Mesenchymal stem cell (in vitro differentiated cells and primary cell): ENCODE measurements at regions not wholly inside any gene's neighbourhood (a gene's known extent, or its start where the extent isn't known, plus 50 kb on each side); places are given as distances from the start of the nearest gene placed in this dataset.

ENCODE experiments used
- DNase-seq: peaks from one replicate; pipeline ENCODE4 v3.0.0-alpha.2; 2013
- H2AFZ ChIP-seq: one replicate; pipeline ENCODE4 v1.6.1; 2013; ENCODE audit warnings: low read depth, mild to moderate bottlenecking, control low read depth, inconsistent platforms, low read length, moderate library complexity
- H2AK5ac ChIP-seq: 2 replicates; pipeline ENCODE4 v1.6.1; 2013; ENCODE audit warnings: low read length, moderate library complexity, mild to moderate bottlenecking, inconsistent platforms; ENCODE audit not compliant: severe bottlenecking
- H2BK120ac ChIP-seq: one replicate; pipeline ENCODE4 v1.6.1; 2013; ENCODE audit warnings: low read depth, mild to moderate bottlenecking, inconsistent platforms, low read length, moderate library complexity
- H2BK12ac ChIP-seq, 2 experiments: one replicate each; pipeline ENCODE4 v1.6.1; 2013; ENCODE audit warnings: inconsistent platforms in 2 of 2, low read length in 2 of 2, mild to moderate bottlenecking in 2 of 2, moderate library complexity in 2 of 2, control low read depth in 1 of 2
- H2BK15ac ChIP-seq: one replicate; pipeline ENCODE4 v1.6.1; 2013; ENCODE audit warnings: mild to moderate bottlenecking, low read depth, inconsistent platforms; ENCODE audit not compliant: poor library complexity, severe bottlenecking
- H2BK5ac ChIP-seq: 2 replicates; pipeline ENCODE4 v1.6.1; 2013; ENCODE audit warnings: low read depth, mild to moderate bottlenecking, low read length, control low read depth, inconsistent platforms; ENCODE audit not compliant: poor library complexity, severe bottlenecking
- H3K14ac ChIP-seq, 2 experiments: one replicate each; pipeline ENCODE4 v1.6.1; 2013; ENCODE audit warnings: inconsistent platforms in 2 of 2, low read length in 2 of 2, control low read depth in 1 of 2, mild to moderate bottlenecking in 1 of 2, moderate library complexity in 1 of 2
- H3K18ac ChIP-seq, 2 experiments: one replicate each; pipeline ENCODE4 v1.6.1; 2013; ENCODE audit warnings: inconsistent platforms in 2 of 2, low read length in 2 of 2, control low read depth in 1 of 2, low read depth in 1 of 2, mild to moderate bottlenecking in 1 of 2
- H3K23ac ChIP-seq, 2 experiments: one replicate each; pipeline ENCODE4 v1.6.1; 2013; ENCODE audit warnings: inconsistent platforms in 2 of 2, low read length in 2 of 2, mild to moderate bottlenecking in 2 of 2, moderate library complexity in 2 of 2, control low read depth in 1 of 2
- H3K27ac ChIP-seq: 2 replicates; pipeline ENCODE4 v1.5.1; 2013; ENCODE audit warnings: mild to moderate bottlenecking, moderate library complexity, low read length, control low read depth, inconsistent platforms; ENCODE audit not compliant: poor library complexity, severe bottlenecking
- H3K27me3 ChIP-seq, 2 experiments: 2 replicates each; pipeline versions ENCODE4 v1.6.1 to v1.7.0; 2013; ENCODE audit warnings: low read length in 2 of 2, mild to moderate bottlenecking in 2 of 2, moderate library complexity in 2 of 2, control low read depth in 1 of 2, inconsistent platforms in 1 of 2; ENCODE audit not compliant: control insufficient read depth in 1 of 2, insufficient read depth in 1 of 2
- H3K36me3 ChIP-seq, 2 experiments: 2 replicates each; pipeline versions ENCODE4 v1.6.1 to v1.7.0; 2013; ENCODE audit warnings: low read length in 2 of 2, control low read depth in 1 of 2, inconsistent platforms in 1 of 2, low read depth in 1 of 2, mild to moderate bottlenecking in 1 of 2; ENCODE audit not compliant: insufficient read depth in 2 of 2, control insufficient read depth in 1 of 2
- H3K4ac ChIP-seq, 2 experiments: one replicate each; pipeline ENCODE4 v1.6.1; 2013; ENCODE audit warnings: inconsistent platforms in 2 of 2, low read length in 2 of 2, mild to moderate bottlenecking in 2 of 2, moderate library complexity in 2 of 2, control low read depth in 1 of 2, low read depth in 1 of 2
- H3K4me1 ChIP-seq: 2 replicates; pipeline ENCODE4 v1.6.1; 2013; ENCODE audit warnings: low read depth, low read length, control low read depth; ENCODE audit not compliant: control insufficient read depth, insufficient read depth
- H3K4me2 ChIP-seq: 2 replicates; pipeline ENCODE4 v1.6.1; 2013; ENCODE audit warnings: low read length, mild to moderate bottlenecking, inconsistent platforms; ENCODE audit not compliant: poor library complexity, severe bottlenecking
- H3K4me3 ChIP-seq, 2 experiments: 2 replicates each; pipeline versions ENCODE4 v1.5.1 to v1.7.0; 2013; ENCODE audit warnings: low read length in 2 of 2, mild to moderate bottlenecking in 2 of 2, control low read depth in 1 of 2, low read depth in 1 of 2; ENCODE audit not compliant: insufficient read depth in 1 of 2
- H3K79me1 ChIP-seq: replicated peaks from 2 replicates; pipeline ENCODE4 v1.6.1; 2013; ENCODE audit warnings: mild to moderate bottlenecking, control low read depth, low read length, inconsistent platforms; ENCODE audit not compliant: poor library complexity, severe bottlenecking
- H3K9ac ChIP-seq: 2 replicates; pipeline ENCODE4 v1.7.0; 2013; ENCODE audit warnings: mild to moderate bottlenecking, low read length, moderate library complexity
- H3K9me3 ChIP-seq: 2 replicates; pipeline ENCODE4 v1.7.0; 2013; ENCODE audit warnings: mild to moderate bottlenecking, low read length; ENCODE audit not compliant: control insufficient read depth
- H4K8ac ChIP-seq: one replicate; pipeline ENCODE4 v1.6.1; 2013; ENCODE audit warnings: inconsistent platforms, mild to moderate bottlenecking, low read length, moderate library complexity
- H4K91ac ChIP-seq: one replicate; pipeline ENCODE4 v1.6.1; 2013; ENCODE audit warnings: mild to moderate bottlenecking, low read length, inconsistent platforms
- WGBS: methylation state at CpG from one replicate; pipeline ENCODE4 v1.1.7; 2013; ENCODE audit warnings: mixed read lengths; 5-methylcytosine and 5-hydroxymethylcytosine counted together

DNA sequence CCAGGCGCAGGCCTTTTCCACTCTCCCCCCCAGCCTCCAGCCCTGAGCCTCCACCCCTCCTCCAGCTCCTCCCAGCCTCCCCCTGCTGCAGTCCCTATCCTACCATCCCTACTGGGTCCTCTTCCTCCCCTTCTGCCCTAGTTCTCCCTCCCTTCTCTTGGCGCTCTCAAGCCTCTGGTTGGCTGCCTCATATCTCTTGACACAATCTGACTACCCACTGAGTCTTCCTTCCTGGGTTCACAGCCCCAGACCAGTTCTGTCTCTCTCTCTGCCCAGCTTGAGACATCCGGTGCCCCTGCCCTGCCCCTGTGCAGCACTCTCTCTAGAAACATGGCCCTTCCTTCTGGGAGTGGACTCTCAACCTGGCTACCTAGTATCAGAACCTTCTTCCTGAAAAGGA lies 76.2 kb downstream of the TSPAN17 start:
- Histone ChIP-seq H3K4me3 (no peak overlapping the region), H2BK15ac (no peak overlapping the region), H3K27me3 (peaks cover 66 to 94% of the 10 kb centered on the region in 2 experiments), H3K4me2 (no peak overlapping the region), H2BK120ac (no peak overlapping the region), H3K14ac (no peak overlapping the region), H3K9me3 (no peaks in the 10 kb centered on the region), H4K8ac (no peak overlapping the region), H2AFZ (no peak overlapping the region), H2BK12ac (no peak overlapping the region), H3K36me3 (no peaks in the 10 kb centered on the region), H3K4me1 (no peaks in the 10 kb centered on the region), H3K79me1 (no peaks in the 10 kb centered on the region), H3K18ac (no peak overlapping the region), H3K27ac (no peak overlapping the region), H2BK5ac (no peak overlapping the region), H3K23ac (no peak overlapping the region), H3K4ac (no peak overlapping the region), H3K9ac (no peak overlapping the region), H4K91ac (no peak overlapping the region), H2AK5ac (no peak overlapping the region)
- WGBS: 43% methylated on average over 3 of the region's 3 CpGs
- no peak for DNase-seq

- no peak overlapping the region for H4K91ac ChIP-seq
- no peak overlapping the region for H2BK12ac ChIP-seq
- no peak overlapping the region for H4K8ac ChIP-seq
- no peaks in the 10 kb centered on the region for H3K79me1 ChIP-seq
- no peak overlapping the region for H3K9ac ChIP-seq
- 66% methylated on average over 6 of the region's 8 CpGs for WGBS
- no peak overlapping the region for H3K4ac ChIP-seq
- H2BK120ac ChIP-seq: no peak overlapping the region
- no peak for DNase-seq
- H3K36me3 ChIP-seq: no peaks in the 10 kb centered on the region
- H2AFZ ChIP-seq: no peak overlapping the region
- H2BK5ac ChIP-seq: no peak overlapping the region
- H3K4me2 ChIP-seq: no peak overlapping the region
- peaks cover 70 to 94% of the 10 kb centered on the region in 2 experiments for H3K27me3 ChIP-seq
- no peaks in the 10 kb centered on the region for H3K4me1 ChIP-seq
- H2AK5ac ChIP-seq: no peak overlapping the region
- no peaks in the 10 kb centered on the region for H3K9me3 ChIP-seq
- H3K14ac ChIP-seq: no peak overlapping the region
- no peak overlapping the region for H3K4me3 ChIP-seq
- no peak overlapping the region for H3K23ac ChIP-seq
- H3K18ac ChIP-seq: no peak overlapping the region
- H3K27ac ChIP-seq: no peak overlapping the region
- no peak overlapping the region for H2BK15ac ChIP-seq
Observed at GRCh38 chr5:176724472-176724871, 77.2 kb downstream of the TSPAN17 start.

DNA sequence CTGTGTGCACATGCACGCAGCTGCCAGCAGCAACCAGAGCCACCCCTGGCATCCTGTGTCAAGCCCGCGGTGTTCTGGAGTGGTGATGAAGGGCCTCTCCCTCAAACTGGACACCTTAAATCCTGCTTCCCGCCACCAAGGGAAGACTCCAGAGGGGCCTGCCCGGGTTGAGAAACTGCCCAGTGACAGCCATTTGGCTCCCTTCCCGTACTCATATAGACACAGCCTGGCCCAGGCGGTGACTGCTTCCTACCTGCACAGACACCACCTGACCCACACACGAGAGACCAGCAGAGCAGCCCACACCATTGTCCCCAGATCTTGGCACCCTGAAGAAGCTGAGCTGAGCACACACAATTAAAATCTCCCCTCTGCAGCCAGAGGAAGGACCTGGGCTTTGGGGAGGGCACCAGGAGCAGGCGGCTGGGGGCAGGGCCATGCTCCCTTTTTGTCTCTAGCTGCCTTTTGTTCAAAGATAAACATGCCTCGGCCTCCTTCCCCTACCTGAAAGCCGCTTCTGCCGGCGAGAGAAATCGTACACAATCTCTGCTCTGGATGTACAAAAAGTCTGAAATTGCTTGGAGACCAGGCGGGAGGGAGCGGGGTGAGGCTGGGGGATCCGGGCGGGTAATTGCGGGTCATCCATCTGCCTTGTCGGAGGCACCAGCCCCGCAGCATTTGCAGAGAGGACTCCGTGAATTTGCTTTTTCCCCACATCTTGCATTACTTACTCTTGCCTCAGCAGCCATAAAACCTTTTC lies 78.4 kb downstream of the TSPAN17 start:
- Histone ChIP-seq H4K91ac (no peak overlapping the region), H3K36me3 (no peaks in the 10 kb centered on the region), H3K4ac (no peak overlapping the region), H3K4me2 (no peak overlapping the region), H3K14ac (no peak overlapping the region), H2BK15ac (no peak overlapping the region), H2BK12ac (no peak overlapping the region), H3K23ac (peak overlapping the region in 1 of 2 experiments; percentile 25), H3K18ac (no peak overlapping the region), H3K4me1 (no peaks in the 10 kb centered on the region), H3K27me3 (peaks cover 80 to 95% of the 10 kb centered on the region in 2 experiments), H3K9me3 (peaks cover 3% of the 10 kb centered on the region), H2BK120ac (no peak overlapping the region), H3K9ac (no peak overlapping the region), H3K4me3 (no peak overlapping the region), H4K8ac (no peak overlapping the region), H2AFZ (no peak overlapping the region), H2AK5ac (no peak overlapping the region), H2BK5ac (no peak overlapping the region), H3K27ac (no peak overlapping the region), H3K79me1 (no peaks in the 10 kb centered on the region)
- 47% methylated on average over 22 of the region's 22 CpGs for WGBS
- no peak for DNase-seq

DNA sequence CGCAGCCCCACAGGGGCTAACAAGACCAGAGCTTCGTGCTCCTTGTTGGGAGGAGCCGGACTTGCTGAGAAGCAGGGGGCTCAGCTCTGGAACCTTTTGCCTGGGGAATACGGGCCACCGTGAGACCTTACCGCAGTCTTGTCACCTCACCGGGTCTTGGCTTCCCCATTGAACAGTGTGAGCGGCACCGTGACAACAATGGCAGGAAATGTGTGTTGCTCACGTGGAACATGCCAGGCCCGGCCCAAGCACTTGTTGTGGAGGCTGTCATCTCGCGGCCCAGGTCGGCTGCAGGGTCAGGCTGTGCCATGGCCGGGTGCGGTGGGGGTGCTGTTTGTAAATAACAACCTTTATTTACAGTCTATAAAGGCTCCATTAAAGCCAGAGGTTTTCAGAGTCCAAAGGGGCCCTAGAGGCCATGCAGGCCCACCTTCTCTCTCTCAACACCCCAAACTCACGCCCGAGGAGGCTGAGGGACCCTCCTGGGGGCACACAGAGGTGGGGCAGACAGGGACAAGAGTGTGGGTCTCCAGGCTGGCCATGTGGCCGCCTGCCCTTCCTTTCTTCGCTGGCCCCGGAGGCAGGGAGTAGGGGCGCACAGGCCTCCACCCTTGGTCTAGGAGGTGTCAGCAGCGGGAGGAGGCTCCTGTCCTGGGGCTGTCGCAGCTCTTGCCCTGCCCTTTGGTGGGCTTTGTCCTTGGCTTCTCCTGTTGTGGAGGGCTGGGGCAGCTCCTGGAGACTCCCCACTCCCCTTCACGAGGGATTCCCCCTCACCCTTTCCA lies 79.7 kb downstream of the TSPAN17 start:
- H2BK120ac ChIP-seq: no peak overlapping the region
- DNase-seq: no peak
- H3K4ac ChIP-seq: no peak overlapping the region
- H3K27me3 ChIP-seq: peaks cover 89 to 96% of the 10 kb centered on the region in 2 experiments
- H3K9ac ChIP-seq: no peak overlapping the region
- no peak overlapping the region for H3K4me2 ChIP-seq
- H2AK5ac ChIP-seq: no peak overlapping the region
- WGBS: 84% methylated on average over 25 of the region's 25 CpGs
- H2BK15ac ChIP-seq: no peak overlapping the region
- no peak overlapping the region for H2BK5ac ChIP-seq
- H3K9me3 ChIP-seq: peaks cover 8% of the 10 kb centered on the region
- no peak overlapping the region for H2BK12ac ChIP-seq
- H2AFZ ChIP-seq: no peak overlapping the region
- H3K18ac ChIP-seq: no peak overlapping the region
- no peak overlapping the region for H4K91ac ChIP-seq
- no peaks in the 10 kb centered on the region for H3K36me3 ChIP-seq
- H4K8ac ChIP-seq: no peak overlapping the region
- H3K4me3 ChIP-seq: no peak overlapping the region
- no peaks in the 10 kb centered on the region for H3K79me1 ChIP-seq
- H3K14ac ChIP-seq: no peak overlapping the region
- H3K27ac ChIP-seq: no peak overlapping the region
- no peaks in the 10 kb centered on the region for H3K4me1 ChIP-seq
- no peak overlapping the region for H3K23ac ChIP-seq
